Ovary (tissue), 7 donors: ENCODE measurements at regions not wholly inside any gene's neighbourhood (a gene's known extent, or its start where the extent isn't known, plus 50 kb on each side); places are given as distances from the start of the nearest gene placed in this dataset.
"Not testable (repeated sequence)": the region's sequence is repeated elsewhere in the genome, so short reads cannot be mapped to it uniquely, and the experiment has no call there.

Source experiments
- DNase-seq, 5 donors: peaks; one replicate each; pipeline ENCODE4 v3.0.0-alpha.2; 2019 to 2020
- H3K27ac ChIP-seq, 2 donors: fragments of 200-600 bp; one replicate each; pipeline versions ENCODE4 v1.5.1 to v1.8.0; 2019 to 2022
- H3K27me3 ChIP-seq: fragments of 200-600 bp; one replicate; pipeline ENCODE4 v1.8.0; 2022
- H3K36me3 ChIP-seq: fragments of 200-600 bp; sonication (generic); one replicate; pipeline ENCODE4 v1.5.1; 2019
- H3K4me1 ChIP-seq: one replicate; pipeline ENCODE4 v1.8.1; 2013; ENCODE audit warnings: mild to moderate bottlenecking, moderate library complexity; ENCODE audit not compliant: insufficient read depth
- H3K4me3 ChIP-seq: fragments of 200-600 bp; sonication (generic); one replicate; pipeline ENCODE4 v1.5.1; 2017
- H3K9me3 ChIP-seq, 2 donors: fragments of 200-600 bp in 1 of 2; sonication (generic) in 1 of 2; one replicate each; pipeline versions ENCODE4 v1.5.1 to v1.8.1; 2013 to 2019; ENCODE audit warnings: mild to moderate bottlenecking in 1 of 2, moderate library complexity in 1 of 2
- CTCF ChIP-seq, 3 donors: fragments of 450-650 bp in 2 of 3; fragments of 200-600 bp in 1 of 3; IDR thresholded peaks; one replicate each; pipeline versions ENCODE4 v1.5.1 to v1.8.0; 2016 to 2022; ENCODE audit warnings: antibody characterized with exemption in 3 of 3, mild to moderate bottlenecking in 1 of 3
- EP300 ChIP-seq: sonication (generic); formaldehyde crosslinking; IDR thresholded peaks from one replicate; pipeline ENCODE4 v1.6.1; 2017; ENCODE audit warnings: antibody characterized with exemption
- POLR2A ChIP-seq: fragments of 450-650 bp; IDR thresholded peaks from one replicate; pipeline ENCODE4 v1.6.1; 2017; ENCODE audit warnings: antibody characterized with exemption, mild to moderate bottlenecking, moderate library complexity
- WGBS, 3 donors: extraction: QIAGEN DNeasy Blood & Tissue Kit in 1 of 3; methylation state at CpG; one replicate each; pipeline versions ENCODE4 v1.1.5 to v1.1.7; 2013 to 2017; 5-methylcytosine and 5-hydroxymethylcytosine counted together
- intact Hi-C, 4 donors: fragments of 100-400 bp; cut with DNase I; formaldehyde crosslinking; loops; one replicate each; pipeline versions ENCODE4 v1.11.0 to v1.15.1; 2022 to 2023
- donor health status: DM: no; HTN: no; CAD: no; lungs with moderate emphysema.
- donor health status: DM: no; HTN: no; CAD: no.
- donor health status: Bipolar disorder and iron deficiency.
- donor health status: DM: no; HTN: no; CAD: no.
- donor health status: DM: yes; HTN: yes; CAD: no.

DNA sequence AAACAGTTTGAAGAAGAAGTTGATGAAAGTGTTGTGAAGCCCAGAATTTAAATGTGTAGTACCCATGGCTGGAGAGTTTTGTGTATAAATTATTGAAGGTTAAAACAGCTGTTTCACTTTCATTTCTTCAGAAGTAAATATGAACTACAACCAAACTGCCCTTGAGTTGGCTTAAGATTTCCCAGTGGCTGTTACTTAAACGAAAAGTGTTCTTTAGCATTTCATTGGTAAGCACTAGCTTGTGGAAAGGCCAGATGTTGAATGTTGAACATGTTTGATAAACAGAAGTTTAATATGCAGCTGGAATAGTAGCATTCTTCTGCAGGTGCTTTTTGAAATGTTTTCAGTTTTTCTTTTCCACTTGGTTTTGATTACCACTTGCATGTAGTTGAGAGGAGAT lies 83.2 kb upstream of the TNRC6B start:
- Histone ChIP-seq H3K4me3 (no peak overlapping the region), H3K9me3 (no peaks in the 10 kb centered on the region)
- intact Hi-C loops = no loop called here

DNA sequence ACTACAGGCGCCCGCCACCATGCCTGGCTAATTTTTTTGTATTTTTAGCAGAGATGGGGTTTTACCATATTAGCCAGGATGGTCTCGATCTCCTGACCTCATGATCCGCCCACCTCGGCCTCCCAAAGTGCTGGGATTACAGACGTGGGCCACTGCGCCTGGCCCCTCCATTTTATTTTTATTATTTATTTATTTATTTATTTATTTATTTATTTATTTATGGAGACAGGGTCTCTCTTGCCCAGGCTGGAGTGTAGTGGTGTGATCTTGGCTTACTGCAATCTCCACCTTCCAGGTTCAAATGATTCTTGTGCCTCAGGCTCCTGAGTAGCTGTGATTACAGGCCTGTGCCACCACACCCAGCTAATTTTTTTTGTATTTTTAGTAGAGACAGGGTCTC lies 77.8 kb upstream of the TNRC6B start:
- H3K4me1 ChIP-seq, H3K36me3 ChIP-seq, H3K9me3 ChIP-seq, H3K27me3 ChIP-seq, H3K4me3 ChIP-seq, intact Hi-C loops, H3K27ac ChIP-seq, DNase-seq: not testable (repeated sequence)
- 96 to 97% (median 97%) methylated on average over 7 of the region's 7 CpGs for WGBS, 3 donors

More for the DNA sequence above, 83.2 kb upstream of the TNRC6B start:
- H3K36me3 ChIP-seq = no peaks in the 10 kb centered on the region
- TF ChIP-seq CTCF (IDR thresholded peaks at IDR 0.05) (no peak), EP300 (no peak), POLR2A (no peak)
- no peaks in the 10 kb centered on the region for H3K27me3 ChIP-seq
- peak overlapping the region in 1 of 2 donors; percentile 30 for H3K27ac ChIP-seq
- WGBS, 3 donors = 0 to 5% (median 1%) methylated on average over 1 of the region's 1 CpG
- peaks cover 5% of the 10 kb centered on the region for H3K4me1 ChIP-seq
- DNase-seq = no peak

GRCh38 chr22:40105755-40106154 lies 72.0 kb upstream of the TNRC6B start:
- Histone ChIP-seq H3K27me3 (no peaks in the 10 kb centered on the region), H3K4me3 (no peak overlapping the region), H3K27ac (no peak overlapping the region), H3K9me3 (no peaks in the 10 kb centered on the region), H3K36me3 (no peaks in the 10 kb centered on the region), H3K4me1 (peaks cover 8% of the 10 kb centered on the region)
- intact Hi-C loops = no loop called here
- 95 to 98% (median 98%) methylated on average over 3 of the region's 3 CpGs for whole genome bisulfite sequencing, 3 donors
- DNase-seq = no peak
- TF ChIP-seq POLR2A (no peak), EP300 (no peak), CTCF (IDR thresholded peaks at IDR 0.05) (no peak)

- no peak for DNase-seq
- Histone ChIP-seq H3K36me3 (no peaks in the 10 kb centered on the region), H3K27me3 (no peaks in the 10 kb centered on the region), H3K27ac (peak overlapping the region in 1 of 2 donors; percentile 39), H3K4me1 (peaks cover 11% of the 10 kb centered on the region), H3K4me3 (peak overlapping the region; percentile 0), H3K9me3 (no peaks in the 10 kb centered on the region)
- intact Hi-C loops = no loop called here
- WGBS, 3 donors = 0 to 6% (median 1%) methylated on average over 1 of the region's 1 CpG
- no peak for TF ChIP-seq EP300
- TF ChIP-seq CTCF (IDR thresholded peaks at IDR 0.05) = no peak
- no peak for TF ChIP-seq POLR2A
These were observed 70.5 kb upstream of the TNRC6B start for GRCh38 chr22:40107244-40107643.

DNA sequence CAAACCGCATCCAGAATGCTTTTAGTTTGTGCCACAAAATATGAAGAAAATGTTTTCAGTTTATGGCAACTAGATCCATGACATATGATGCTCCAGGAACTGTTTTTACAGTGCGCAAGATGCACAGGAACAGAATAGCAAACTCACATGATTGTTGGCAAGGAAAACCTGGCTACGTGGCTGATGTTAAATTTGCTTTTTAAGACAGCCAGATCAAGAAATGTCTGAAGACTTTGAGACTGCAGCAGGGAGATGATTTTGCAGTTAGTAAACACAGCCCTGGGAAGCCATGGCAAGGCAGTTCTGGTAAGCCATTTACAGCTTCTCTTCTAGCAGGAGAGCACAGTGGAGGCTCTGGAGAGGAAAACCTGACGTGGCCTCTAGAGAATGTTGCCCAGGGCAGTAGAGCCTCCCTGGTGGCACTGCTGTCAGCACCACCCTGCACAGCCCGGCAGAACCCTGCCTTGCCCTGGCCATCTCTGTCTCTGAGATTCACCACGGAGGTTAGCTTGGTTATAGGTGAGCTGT lies 69.8 kb upstream of the TNRC6B start:
- H3K4me3 ChIP-seq = peak overlapping the region; percentile 0
- no peaks in the 10 kb centered on the region for H3K27me3 ChIP-seq
- no peaks in the 10 kb centered on the region for H3K9me3 ChIP-seq
- TF ChIP-seq CTCF (IDR thresholded peaks at IDR 0.05) (no peak), POLR2A (no peak), EP300 (no peak)
- H3K27ac ChIP-seq = peak overlapping the region in 1 of 2 donors; percentile 39
- H3K4me1 ChIP-seq = peaks cover 14% of the 10 kb centered on the region
- DNase-seq = no peak
- no peaks in the 10 kb centered on the region for H3K36me3 ChIP-seq
- intact Hi-C loops = no loop called here
- WGBS, 3 donors = 4 to 9% (median 9%) methylated on average over 6 of the region's 6 CpGs
